KBM-7 (cell line): ENCODE measurements at regions not wholly inside any gene's neighbourhood (a gene's known extent, or its start where the extent isn't known, plus 50 kb on each side); places are given as distances from the start of the nearest gene placed in this dataset.

Experiments used
- DNase-seq: peaks from one replicate; pipeline ENCODE4 v3.0.0-alpha.2; 2015
- in situ Hi-C: fragments of 300-500 bp; cut with MboI; formaldehyde crosslinking; loops from 2 replicates; pipeline ENCODE4 v1.14.3; 2020; ENCODE audit warnings: low sequenced_read_pairs, low pct_unique_long_range_greater_than_20kb, mixed read lengths

GRCh38 chr3:83849106-83849730, 1109.6 kb upstream of the CADM2 start:
- DNase-seq = no peak
- in situ Hi-C loops = no loop called here

GRCh38 chr3:83863380-83863779, 1095.4 kb upstream of the CADM2 start:
- no peak for DNase-seq
- in situ Hi-C loops = no loop called here

DNA sequence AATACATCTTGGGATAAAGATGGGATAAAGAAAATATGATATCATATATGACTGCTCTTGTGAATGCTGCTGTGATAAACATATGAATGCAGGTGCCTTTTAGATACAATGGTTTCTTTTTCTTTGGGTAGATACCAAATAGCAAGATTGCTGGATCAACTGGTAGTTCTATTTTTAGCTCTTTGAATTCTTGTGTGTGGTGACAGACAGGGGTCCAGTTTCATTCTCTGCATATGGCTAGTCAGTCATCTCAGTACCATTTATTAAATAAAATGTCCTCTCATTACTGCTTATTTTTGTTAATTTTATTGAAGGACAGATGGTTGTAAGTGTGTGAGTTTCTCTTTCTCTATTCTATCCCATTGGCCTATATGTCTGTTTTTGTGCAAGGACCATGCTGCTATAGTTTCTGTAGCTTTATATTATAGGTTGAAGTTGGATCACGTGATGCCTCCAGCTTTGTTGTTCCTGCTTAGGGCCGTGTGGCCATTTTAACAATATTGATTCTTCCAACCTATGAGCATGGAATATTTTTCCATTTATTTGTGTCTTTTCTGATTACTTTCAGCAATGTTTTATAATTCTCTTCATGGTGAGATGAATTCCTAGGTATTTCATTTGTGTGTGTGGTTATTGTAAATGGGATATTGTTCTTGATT, 1089.8 kb upstream of the CADM2 start:
- in situ Hi-C loops = no loop called here
- DNase-seq = no peak

- DNase-seq = no peak
- in situ Hi-C loops = no loop called here
Measured at GRCh38 chr3:83873550-83873949, 1085.2 kb upstream of the CADM2 start.

GRCh38 chr3:83877910-83878309, 1080.9 kb upstream of the CADM2 start:
- DNase-seq = no peak
- in situ Hi-C loops = no loop called here

DNA sequence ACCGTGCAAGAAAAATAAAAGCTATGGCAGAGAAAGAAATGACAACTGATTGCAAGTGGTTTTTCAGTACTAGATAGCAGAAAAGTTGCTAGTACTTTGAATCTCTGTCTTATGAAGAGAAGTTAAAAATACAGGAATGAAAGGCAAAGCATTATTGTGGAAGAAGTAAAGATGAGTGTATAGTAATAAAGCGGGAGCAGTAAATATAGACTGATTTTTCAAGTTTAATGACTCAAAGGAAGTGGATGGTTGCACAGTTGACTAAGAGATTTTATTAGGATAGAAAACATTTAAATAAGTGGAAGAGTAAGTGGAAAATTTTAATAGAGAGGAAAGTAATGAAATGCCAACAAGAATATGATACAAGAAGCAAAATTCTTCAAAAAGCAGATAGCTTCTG, 1076.1 kb upstream of the CADM2 start:
- DNase-seq = no peak
- in situ Hi-C loops = no loop called here

GRCh38 chr3:83890039-83890762, 1068.6 kb upstream of the CADM2 start:
- in situ Hi-C loops = no loop called here

DNA sequence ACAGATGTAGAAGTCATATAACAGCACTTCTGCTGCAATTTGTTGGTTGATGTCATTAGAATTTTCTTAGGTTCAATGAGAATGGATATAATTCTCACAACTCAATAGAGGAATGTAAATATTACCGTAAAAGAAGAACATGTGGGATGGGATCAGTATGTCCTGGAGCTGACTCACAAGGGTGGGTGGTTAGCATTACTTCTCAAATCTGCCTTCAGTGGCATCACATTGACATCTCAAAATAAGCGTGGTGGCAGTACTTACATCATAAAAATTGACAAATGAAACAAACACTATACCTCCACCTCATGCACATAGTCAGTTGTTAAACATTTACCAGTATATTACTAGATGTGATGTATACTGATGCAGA, 1068.0 kb upstream of the CADM2 start:
- in situ Hi-C loops = no loop called here
- no peak for DNase-seq

More at GRCh38 chr3:83890039-83890762, 1068.6 kb upstream of the CADM2 start:
- DNase-seq = no peak

DNA sequence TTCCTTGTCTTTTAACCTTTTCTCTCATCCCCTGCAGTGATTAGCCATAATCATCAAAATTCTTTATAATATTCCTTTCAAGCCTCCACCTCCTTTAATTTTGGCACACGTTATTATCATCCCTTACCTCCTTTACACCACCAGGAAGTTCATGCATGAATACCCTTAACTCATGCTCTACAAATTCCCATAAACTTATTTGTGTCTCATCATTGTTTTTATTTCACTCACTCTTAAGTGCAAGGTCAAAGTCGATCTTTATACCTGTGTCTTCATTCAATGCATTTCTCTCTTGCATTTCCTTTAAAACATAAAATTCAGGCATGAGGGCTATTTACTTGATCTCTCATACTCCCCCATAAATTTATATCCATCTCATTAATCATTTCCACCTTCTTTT, 1064.6 kb upstream of the CADM2 start:
- DNase-seq = no peak
- in situ Hi-C loops = no loop called here

- in situ Hi-C loops = no loop called here
- DNase-seq = no peak
Measured at GRCh38 chr3:83895892-83896291, 1062.9 kb upstream of the CADM2 start.

GRCh38 chr3:83902787-83903533, 1055.8 kb upstream of the CADM2 start:
- in situ Hi-C loops = no loop called here
- DNase-seq = no peak

DNA sequence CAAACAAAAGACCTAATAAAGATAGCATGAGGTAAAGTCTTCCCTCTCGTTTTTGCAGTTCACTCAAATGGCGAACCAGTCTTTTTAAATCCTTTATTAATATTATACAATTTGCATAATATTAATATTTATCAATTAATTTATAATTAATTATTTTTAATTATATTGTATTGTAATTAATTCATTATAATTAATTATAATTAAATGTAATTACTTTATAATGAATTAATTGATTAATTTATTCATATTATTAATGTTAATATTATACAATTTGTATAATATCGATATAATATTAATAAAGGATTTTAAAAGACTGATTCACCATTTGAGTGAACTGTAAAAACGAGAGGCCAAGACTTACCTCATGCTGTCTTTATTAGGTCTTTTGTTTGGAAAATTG, 1045.4 kb upstream of the CADM2 start:
- no peak for DNase-seq
- in situ Hi-C loops = no loop called here

DNA sequence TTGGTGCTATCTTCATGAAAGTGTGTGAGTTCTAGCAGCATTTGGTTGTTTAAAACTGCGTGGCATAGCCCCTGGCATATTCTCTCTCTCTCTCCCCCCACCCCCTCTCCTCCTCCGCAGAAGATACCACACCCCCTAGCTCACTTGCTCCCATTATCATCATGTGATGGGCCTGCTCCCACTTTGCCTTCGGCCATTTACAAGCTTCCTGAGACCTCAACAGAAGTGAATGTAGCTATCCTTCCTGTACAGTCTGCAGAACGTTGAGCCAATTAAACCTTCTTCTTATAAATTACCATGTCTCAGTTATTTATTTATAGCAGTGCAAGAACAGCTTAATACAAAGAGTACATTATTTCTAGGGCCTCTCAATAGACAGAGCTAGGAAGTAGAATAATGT, 1032.5 kb upstream of the CADM2 start:
- DNase-seq = no peak
- in situ Hi-C loops = no loop called here

- in situ Hi-C loops = no loop called here
- peak; percentile 69 for DNase-seq
Measured at GRCh38 chr3:83928391-83928790, 1030.4 kb upstream of the CADM2 start.

GRCh38 chr3:83928903-83929302, 1029.9 kb upstream of the CADM2 start:
- no peak for DNase-seq
- in situ Hi-C loops = no loop called here

DNA sequence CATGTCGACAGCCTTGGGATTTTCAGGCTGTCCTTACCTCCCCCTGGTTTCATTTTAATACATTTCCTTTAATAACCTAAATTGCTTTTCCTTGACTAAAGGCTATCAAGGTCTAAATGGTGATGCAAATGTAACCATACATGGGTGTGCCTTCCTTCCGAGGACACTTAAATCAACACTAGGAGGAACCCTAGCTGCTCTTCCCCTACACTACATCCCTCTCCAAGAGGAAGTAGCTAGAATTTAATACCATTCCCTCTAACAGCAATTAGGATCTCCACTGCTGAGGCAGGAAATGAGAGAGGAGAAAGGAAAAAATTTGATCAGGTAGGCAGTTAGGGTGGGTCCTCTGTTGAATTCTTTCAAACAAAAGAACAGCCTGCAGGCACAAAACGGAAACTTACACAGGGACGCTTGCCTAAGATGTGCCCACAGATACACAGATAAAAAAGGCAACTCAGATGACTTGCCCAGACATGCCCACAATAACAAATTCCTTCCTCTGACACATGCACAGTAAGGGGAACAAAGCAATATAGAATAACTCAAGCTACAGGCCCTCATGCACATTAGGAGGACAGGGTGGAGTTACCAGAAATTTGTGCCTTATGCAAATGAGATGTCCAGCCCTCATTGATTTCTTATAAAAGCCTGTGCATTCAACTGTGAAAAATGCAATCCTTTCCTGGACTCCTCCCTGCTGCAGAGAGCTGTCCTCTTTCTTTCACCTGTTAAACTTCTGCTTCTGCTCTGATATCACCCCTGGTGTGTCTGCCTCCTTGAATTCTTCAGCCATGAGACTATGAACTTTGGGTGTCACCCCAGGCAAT, 1024.4 kb upstream of the CADM2 start:
- peak; percentile 81 for DNase-seq
- in situ Hi-C loops = no loop called here

DNA sequence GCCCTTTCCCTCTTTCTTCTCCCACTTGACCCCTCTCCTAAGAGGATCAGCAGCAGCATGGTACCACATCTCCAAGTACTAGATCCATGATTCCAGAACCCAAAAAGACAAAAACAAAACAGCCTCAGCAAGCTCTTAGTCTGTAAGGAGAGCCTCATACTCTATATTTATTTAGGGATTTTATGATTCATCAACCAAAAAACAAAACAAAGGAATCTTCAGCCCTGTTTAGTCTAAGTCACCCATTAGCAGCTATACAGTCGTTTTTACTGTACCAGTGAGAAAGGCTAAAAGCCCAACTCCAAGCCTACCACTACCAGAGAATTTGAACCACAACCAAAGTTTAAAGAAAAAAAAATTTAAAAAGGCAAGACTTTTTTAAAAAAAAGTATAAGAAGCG, 1020.3 kb upstream of the CADM2 start:
- in situ Hi-C loops = no loop called here
- DNase-seq = no peak

DNA sequence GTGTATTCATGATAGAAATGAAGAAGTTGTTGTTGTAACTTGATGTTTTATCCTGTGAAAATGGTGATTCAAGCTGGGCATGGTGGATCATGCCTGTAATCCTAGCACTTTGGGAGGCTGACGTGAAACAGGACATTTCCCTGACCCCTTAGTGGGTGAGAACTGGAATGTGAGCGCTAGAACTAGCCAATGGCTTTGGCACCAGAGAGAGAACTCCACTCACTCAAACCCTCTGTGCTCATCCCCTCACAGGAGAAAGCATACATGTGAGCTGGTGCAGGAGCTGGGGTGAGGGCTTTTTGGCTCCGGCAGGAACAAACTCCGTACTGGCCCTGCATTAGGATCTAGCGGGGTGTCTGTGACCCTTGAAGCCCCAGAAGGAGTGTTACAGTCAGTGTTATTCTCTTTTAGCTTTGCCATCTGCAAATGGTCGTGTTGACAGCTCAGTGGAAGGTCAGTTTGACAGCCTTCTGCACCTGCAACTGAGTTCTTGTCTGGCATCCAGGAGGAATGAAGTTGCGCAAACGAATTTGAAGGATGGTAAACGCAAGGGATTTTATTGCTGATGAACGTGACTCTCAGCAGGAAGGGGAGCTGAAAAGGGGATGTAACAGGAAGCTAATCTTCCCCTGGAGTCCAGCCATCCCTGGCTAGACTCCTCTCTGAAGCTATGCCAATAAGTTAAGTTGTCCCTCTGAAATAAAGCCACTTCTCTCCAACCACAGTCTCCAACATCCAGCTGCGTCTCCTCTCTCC, 1016.6 kb upstream of the CADM2 start:
- DNase-seq = no peak
- in situ Hi-C loops = no loop called here
